Upper lobe of left lung (tissue), 4 donors: ENCODE measurements at regions not wholly inside any gene's neighbourhood (a gene's known extent, or its start where the extent isn't known, plus 50 kb on each side); places are given as distances from the start of the nearest gene placed in this dataset.

Experiments used
- EP300 ChIP-seq, 4 donors: sonication (generic); formaldehyde crosslinking; IDR thresholded peaks; one replicate each; pipeline ENCODE4 v1.5.1; 2017; ENCODE audit warnings: antibody characterized with exemption in 4 of 4, control low read depth in 2 of 4
- POLR2A ChIP-seq, 4 donors: fragments of 450-650 bp; IDR thresholded peaks; one replicate each; pipeline ENCODE4 v1.5.1; 2016 to 2017; ENCODE audit warnings: antibody characterized with exemption in 4 of 4, mild to moderate bottlenecking in 2 of 4
- POLR2AphosphoS5 ChIP-seq, 2 donors: sonication (generic); formaldehyde crosslinking; IDR thresholded peaks; one replicate each; pipeline ENCODE4 v1.5.1; 2017; ENCODE audit warnings: antibody characterized with exemption in 2 of 2
- TF ChIP-seq, protein P1 (sequence below), 6 experiments: fragments of 450-650 bp in 4 of 6; fragments of 200-600 bp in 2 of 6; sonication (generic) in 2 of 6; IDR thresholded peaks; one replicate each; pipeline ENCODE4 v1.5.1; 2016 to 2019; ENCODE audit warnings: antibody characterized with exemption in 6 of 6

DNA sequence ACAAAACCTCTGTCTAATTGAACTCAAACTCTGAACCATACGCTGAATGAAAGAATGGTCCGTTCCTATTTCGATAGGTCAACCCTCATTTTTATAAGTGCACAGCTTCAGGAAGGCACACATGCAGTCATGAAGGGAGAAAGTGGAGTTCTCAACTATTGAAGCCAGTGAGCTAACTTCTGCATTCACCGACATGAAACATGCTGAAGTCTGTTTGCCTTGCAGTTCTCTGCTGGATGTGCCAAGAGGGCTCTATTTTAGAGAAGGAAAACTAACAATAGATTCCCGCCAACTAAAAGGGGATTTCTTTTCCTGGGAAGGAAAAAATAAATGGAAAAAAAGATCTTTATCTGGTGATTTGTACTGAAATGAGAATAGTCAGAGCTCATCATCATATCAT lies 191.0 kb upstream of the PLEKHG7 start:
- TF ChIP-seq, protein P1, sequence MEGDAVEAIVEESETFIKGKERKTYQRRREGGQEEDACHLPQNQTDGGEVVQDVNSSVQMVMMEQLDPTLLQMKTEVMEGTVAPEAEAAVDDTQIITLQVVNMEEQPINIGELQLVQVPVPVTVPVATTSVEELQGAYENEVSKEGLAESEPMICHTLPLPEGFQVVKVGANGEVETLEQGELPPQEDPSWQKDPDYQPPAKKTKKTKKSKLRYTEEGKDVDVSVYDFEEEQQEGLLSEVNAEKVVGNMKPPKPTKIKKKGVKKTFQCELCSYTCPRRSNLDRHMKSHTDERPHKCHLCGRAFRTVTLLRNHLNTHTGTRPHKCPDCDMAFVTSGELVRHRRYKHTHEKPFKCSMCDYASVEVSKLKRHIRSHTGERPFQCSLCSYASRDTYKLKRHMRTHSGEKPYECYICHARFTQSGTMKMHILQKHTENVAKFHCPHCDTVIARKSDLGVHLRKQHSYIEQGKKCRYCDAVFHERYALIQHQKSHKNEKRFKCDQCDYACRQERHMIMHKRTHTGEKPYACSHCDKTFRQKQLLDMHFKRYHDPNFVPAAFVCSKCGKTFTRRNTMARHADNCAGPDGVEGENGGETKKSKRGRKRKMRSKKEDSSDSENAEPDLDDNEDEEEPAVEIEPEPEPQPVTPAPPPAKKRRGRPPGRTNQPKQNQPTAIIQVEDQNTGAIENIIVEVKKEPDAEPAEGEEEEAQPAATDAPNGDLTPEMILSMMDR (IDR thresholded peaks at IDR 0.05) = no peak
- no peak for TF ChIP-seq POLR2AphosphoS5 (IDR thresholded peaks at IDR 0.05)
- no peak for TF ChIP-seq EP300 (IDR thresholded peaks at IDR 0.05)
- no peak for TF ChIP-seq POLR2A (IDR thresholded peaks at IDR 0.05)
